GM12878 (cell line): ENCODE measurements at regions not wholly inside any gene's neighbourhood (a gene's known extent, or its start where the extent isn't known, plus 50 kb on each side); places are given as distances from the start of the nearest gene placed in this dataset.

Experiments used
- ATAC-seq: fragments of 200-7000 bp; cut with Tn5 transposase; 3 replicates; pipeline ENCODE4 v1.9.1; 2020; ENCODE audit warnings: mild to moderate bottlenecking, moderate library complexity
- BruUV-seq: library from RNA; stranded (reverse); fragments of 400-500 nt; replicated peaks from 2 replicates; lab custom pipeline; 2021; lab: Mats Ljungman, UMichigan
- CTCF ChIA-PET: fragments of 300-600 bp; sonication (Branson Sonifier 250); formaldehyde crosslinking; extraction: SDS; loops from one replicate; lab custom pipeline; 2021; ENCODE audit warnings: inconsistent platforms; lab: Yijun Ruan, JAX
- POLR2A ChIA-PET: fragments of 350-600 bp; formaldehyde crosslinking; extraction: SDS; loops from one replicate; lab custom pipeline; 2021; ENCODE audit warnings: inconsistent platforms; lab: Charles Lee
- RAD21 ChIA-PET: fragments of 300-600 bp; sonication (Branson Sonifier 250); formaldehyde crosslinking; loops from one replicate; lab custom pipeline; 2023; ENCODE audit warnings: antibody characterized with exemption; ENCODE audit not compliant: unreplicated experiment; lab: Charles Lee
- SMC1A ChIA-PET: fragments of 300-600 bp; sonication (Branson Sonifier 250); formaldehyde crosslinking; loops from one replicate; lab custom pipeline; 2023; ENCODE audit not compliant: unreplicated experiment, uncharacterized antibody; lab: Charles Lee
- DNase-seq: peaks from one replicate; pipeline ENCODE4 v3.0.0-alpha.2; 2011; ENCODE audit warnings: low read depth, low spot score
- FAIRE-seq: peaks from 3 replicates; lab custom pipeline; 2011; peaks lifted over from hg19 to GRCh38; lab: Jason Lieb, UNC
- H2AFZ ChIP-seq: 2 replicates; pipeline ENCODE4 v1.6.0; 2011; ENCODE audit warnings: low read depth, low read length, control low read depth; ENCODE audit not compliant: control insufficient read depth
- H3K27ac ChIP-seq: 2 replicates; pipeline ENCODE4 v1.5.1; 2011; ENCODE audit warnings: control low read depth; ENCODE audit not compliant: control insufficient read depth, insufficient read depth
- H3K27me3 ChIP-seq, 2 experiments: replicated peaks in 1 of 2; 2 replicates each; pipeline versions ENCODE4 v1.6.0 to v1.6.1; 2011; ENCODE audit warnings: low read length in 1 of 2; ENCODE audit not compliant: control insufficient read depth in 2 of 2, insufficient read depth in 2 of 2
- H3K36me3 ChIP-seq, 2 experiments: 2 replicates each; pipeline ENCODE4 v1.5.1; 2011; ENCODE audit warnings: low read length in 1 of 2; ENCODE audit not compliant: control insufficient read depth in 2 of 2, insufficient read depth in 2 of 2
- H3K4me1 ChIP-seq: 2 replicates; pipeline ENCODE4 v1.6.1; 2011; ENCODE audit warnings: mild to moderate bottlenecking, low read length, moderate library complexity, mixed read lengths; ENCODE audit not compliant: control insufficient read depth, insufficient read depth
- H3K4me2 ChIP-seq: 2 replicates; pipeline ENCODE4 v1.6.0; 2011; ENCODE audit warnings: control low read depth; ENCODE audit not compliant: control insufficient read depth, insufficient read depth
- H3K4me3 ChIP-seq: fragments of 200-600 bp; sonication (generic); 2 replicates; pipeline ENCODE4 v1.5.1; 2016
- H3K79me2 ChIP-seq: 2 replicates; pipeline ENCODE4 v1.6.0; 2011; ENCODE audit warnings: low read length; ENCODE audit not compliant: control insufficient read depth, insufficient read depth
- H3K9ac ChIP-seq: 2 replicates; pipeline ENCODE4 v1.8.0; 2011; ENCODE audit warnings: low read length, control low read depth, mixed read lengths; ENCODE audit not compliant: control insufficient read depth, insufficient read depth
- H3K9me3 ChIP-seq: replicated peaks from 3 replicates; pipeline ENCODE4 v1.5.1; 2011; ENCODE audit warnings: mild to moderate bottlenecking, low read length; ENCODE audit not compliant: control insufficient read depth, insufficient read depth
- H4K20me1 ChIP-seq: 2 replicates; pipeline ENCODE4 v1.6.0; 2011; ENCODE audit not compliant: control insufficient read depth, insufficient read depth
- POLR2A ChIP-seq: IDR thresholded peaks from 2 replicates; pipeline ENCODE4 v1.6.1; 2011; ENCODE audit warnings: low read depth, mild to moderate bottlenecking, low read length
- ZNF217 ChIP-seq: fragments of 450-650 bp; IDR thresholded peaks from 2 replicates; pipeline ENCODE4 v1.6.1; 2017; ENCODE audit warnings: antibody characterized with exemption, mild to moderate bottlenecking
- in situ Hi-C: fragments of 300-500 bp; cut with MboI; formaldehyde crosslinking; loops from 9 replicates; pipeline ENCODE4 v1.14.3; 2018; ENCODE audit warnings: mixed read lengths
- intact Hi-C: fragments of 100-400 bp; cut with micrococcal nuclease; formaldehyde crosslinking; loops from one replicate; pipeline ENCODE4 v1.14.2; 2022; ENCODE audit not compliant: unreplicated experiment
- TF ChIP-seq, protein P1 (sequence below): fragments of 450-650 bp; IDR thresholded peaks from 2 replicates; pipeline ENCODE4 v1.6.1; 2016; ENCODE audit warnings: mild to moderate bottlenecking

DNA sequence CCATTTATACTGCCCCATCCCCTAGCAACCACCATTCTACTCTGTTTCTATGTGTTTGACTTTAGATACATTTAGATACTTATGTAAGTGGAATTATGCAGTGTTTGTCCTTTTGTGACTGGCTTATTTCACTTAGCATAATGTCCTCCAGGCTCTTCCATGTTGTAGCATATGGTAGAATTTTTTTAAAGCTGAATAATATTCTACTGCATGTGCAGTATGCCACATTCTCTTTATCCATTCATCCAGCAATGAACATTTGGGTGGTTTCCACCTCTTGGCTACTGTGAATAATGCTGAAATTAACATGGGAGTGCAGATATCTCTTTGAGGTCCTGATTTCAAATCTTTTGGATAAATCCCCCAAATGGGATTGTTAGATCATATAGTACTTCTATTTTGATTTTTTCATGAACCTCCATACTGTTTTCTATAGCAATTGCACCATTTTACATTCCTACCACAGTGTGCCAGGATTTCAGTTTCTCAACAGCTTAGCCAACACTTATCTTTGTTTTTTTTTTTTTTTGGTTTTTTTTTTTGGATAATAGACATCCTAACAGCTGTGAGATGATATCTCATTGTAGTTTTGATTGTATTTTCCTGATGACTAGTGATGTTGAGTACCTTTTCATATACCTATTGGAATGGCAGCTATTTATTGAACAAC, 105.9 kb upstream of the LNX1 start:
- POLR2A ChIA-PET: interaction anchor here (0.6 to 4.1 kb wide), 6 partner anchors 9 to 1660 kb away, joined by 3 to 27 read pairs (median 8); no protein-coding TSS in a partner anchor
- TF ChIP-seq ZNF217: no peak
- no peak for TF ChIP-seq POLR2A
- TF ChIP-seq, protein P1, sequence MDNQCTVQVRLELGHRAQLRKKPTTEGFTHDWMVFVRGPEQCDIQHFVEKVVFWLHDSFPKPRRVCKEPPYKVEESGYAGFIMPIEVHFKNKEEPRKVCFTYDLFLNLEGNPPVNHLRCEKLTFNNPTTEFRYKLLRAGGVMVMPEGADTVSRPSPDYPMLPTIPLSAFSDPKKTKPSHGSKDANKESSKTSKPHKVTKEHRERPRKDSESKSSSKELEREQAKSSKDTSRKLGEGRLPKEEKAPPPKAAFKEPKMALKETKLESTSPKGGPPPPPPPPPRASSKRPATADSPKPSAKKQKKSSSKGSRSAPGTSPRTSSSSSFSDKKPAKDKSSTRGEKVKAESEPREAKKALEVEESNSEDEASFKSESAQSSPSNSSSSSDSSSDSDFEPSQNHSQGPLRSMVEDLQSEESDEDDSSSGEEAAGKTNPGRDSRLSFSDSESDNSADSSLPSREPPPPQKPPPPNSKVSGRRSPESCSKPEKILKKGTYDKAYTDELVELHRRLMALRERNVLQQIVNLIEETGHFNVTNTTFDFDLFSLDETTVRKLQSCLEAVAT: 0 out of 2 replicates have a peak, but pooled peaks have one; percentile 28
- H3K27me3 ChIP-seq: no peaks in the 10 kb centered on the region
- DNase-seq (no peak), FAIRE-seq (no peak), ATAC-seq (no peak; the same call in 2 of the 3 replicates)
- RAD21 ChIA-PET: interaction anchor here (1.0 to 5.3 kb wide), 9 partner anchors 9 to 108 kb away, joined by 3 to 31 read pairs (median 18); no protein-coding TSS in a partner anchor
- no peak overlapping the region for H3K4me3 ChIP-seq
- CTCF ChIA-PET: interaction anchor here (1.5 to 6.1 kb wide), 5 partner anchors 9 to 108 kb away, joined by 6 to 39 read pairs (median 9); no protein-coding TSS in a partner anchor
- peaks cover 14% of the 10 kb centered on the region for H3K4me1 ChIP-seq
- no peak overlapping the region for H3K4me2 ChIP-seq
- H3K79me2 ChIP-seq: no peaks in the 10 kb centered on the region
- in situ Hi-C loops: no loop called here
- peaks cover 4% of the 10 kb centered on the region; the same call in 2 of the 3 replicates for H3K9me3 ChIP-seq
- no peak overlapping the region for H2AFZ ChIP-seq
- SMC1A ChIA-PET: interaction anchor here (0.6 to 14.8 kb wide), 6 partner anchors 9 to 67 kb away, joined by 3 to 145 read pairs (median 32); no protein-coding TSS in a partner anchor
- intact Hi-C loops: no loop called here
- BruUV-seq: no TSS peak
- H3K9ac ChIP-seq: no peak overlapping the region
- no peak overlapping the region for H3K27ac ChIP-seq
- no peaks in the 10 kb centered on the region for H3K36me3 ChIP-seq
- no peaks in the 10 kb centered on the region for H4K20me1 ChIP-seq
